Gastroesophageal sphincter (tissue), 3 donors: ENCODE measurements at regions not wholly inside any gene's neighbourhood (a gene's known extent, or its start where the extent isn't known, plus 50 kb on each side); places are given as distances from the start of the nearest gene placed in this dataset.

Experiments
- CTCF ChIP-seq, 4 experiments: fragments of 200-600 bp in 2 of 4; fragments of 450-650 bp in 2 of 4; sonication (generic) in 1 of 4; IDR thresholded peaks; one replicate each; pipeline ENCODE4 v1.5.1; 2017 to 2019; ENCODE audit warnings: antibody characterized with exemption in 4 of 4, mild to moderate bottlenecking in 2 of 4, moderate library complexity in 2 of 4
- EP300 ChIP-seq: sonication (generic); formaldehyde crosslinking; IDR thresholded peaks from one replicate; pipeline ENCODE4 v1.6.1; 2017; ENCODE audit warnings: antibody characterized with exemption, mild to moderate bottlenecking
- POLR2A ChIP-seq, 2 donors: fragments of 450-650 bp; IDR thresholded peaks; one replicate each; pipeline ENCODE4 v1.6.1; 2017; ENCODE audit warnings: antibody characterized with exemption in 2 of 2, mild to moderate bottlenecking in 2 of 2, moderate library complexity in 1 of 2
- POLR2AphosphoS5 ChIP-seq: sonication (generic); formaldehyde crosslinking; IDR thresholded peaks from one replicate; pipeline ENCODE4 v1.6.1; 2017; ENCODE audit warnings: antibody characterized with exemption

DNA sequence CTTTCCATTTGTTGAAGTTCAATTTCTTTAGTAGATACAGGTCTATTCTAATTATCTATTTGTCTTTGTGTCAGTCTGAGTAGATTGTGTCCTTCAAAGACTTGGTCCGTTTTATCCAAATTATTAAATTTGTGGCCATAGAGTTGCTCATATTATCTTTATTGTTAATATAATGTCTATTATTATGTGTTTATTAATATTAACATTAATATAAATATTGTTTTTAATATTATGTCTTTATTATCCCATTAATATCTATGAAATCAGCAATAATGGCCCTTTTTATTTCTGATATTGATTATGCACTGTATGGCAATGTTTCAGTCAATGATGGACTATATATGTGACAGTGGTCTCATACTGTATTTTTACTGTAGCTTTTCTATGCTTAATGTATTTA, 2067.3 kb upstream of the AGA start:
- TF ChIP-seq CTCF (IDR thresholded peaks at IDR 0.05) (no peak), POLR2A (IDR thresholded peaks at IDR 0.05) (no peak), POLR2AphosphoS5 (no peak), EP300 (no peak)
